MCF 10A (cell line): ENCODE measurements at regions not wholly inside any gene's neighbourhood (a gene's known extent, or its start where the extent isn't known, plus 50 kb on each side); places are given as distances from the start of the nearest gene placed in this dataset.
"Not testable (repeated sequence)": the region's sequence is repeated elsewhere in the genome, so short reads cannot be mapped to it uniquely, and the experiment has no call there.

Experiments
- BruUV-seq: library from RNA; stranded (reverse); fragments of 400-500 nt; replicated peaks from 2 replicates; lab custom pipeline; 2021; lab: Mats Ljungman, UMichigan
- CTCF ChIA-PET: fragments of 300-600 bp; sonication (Branson Sonifier 250); formaldehyde crosslinking; extraction: SDS; loops from one replicate; lab custom pipeline; 2021; ENCODE audit warnings: antibody characterized with exemption, inconsistent platforms; lab: Yijun Ruan, JAX
- POLR2A ChIA-PET: fragments of 300-600, 350-650 bp; sonication (Branson Sonifier 250); formaldehyde crosslinking; extraction: SDS; loops from one replicate; lab custom pipeline; 2020; ENCODE audit warnings: antibody characterized with exemption, inconsistent platforms; lab: Yijun Ruan, JAX
- DNase-seq: peaks from one replicate; pipeline ENCODE4 v3.0.0-alpha.2; 2018; ENCODE audit not compliant: unreplicated experiment
- H3K27ac Mint-ChIP-seq: one replicate; pipeline ENCODE4 v1.8.0; 2022; ENCODE audit warnings: mild to moderate bottlenecking, low read depth, mixed read lengths; ENCODE audit not compliant: unreplicated experiment
- H3K27me3 Mint-ChIP-seq: one replicate; pipeline ENCODE4 v1.8.0; 2022; ENCODE audit warnings: mixed read lengths; ENCODE audit not compliant: insufficient read depth, unreplicated experiment
- H3K36me3 Mint-ChIP-seq: one replicate; pipeline ENCODE4 v1.8.0; 2022; ENCODE audit warnings: mild to moderate bottlenecking, moderate library complexity, mixed read lengths; ENCODE audit not compliant: insufficient read depth, unreplicated experiment
- H3K4me1 Mint-ChIP-seq: one replicate; pipeline ENCODE4 v1.8.0; 2022; ENCODE audit warnings: mixed read lengths; ENCODE audit not compliant: insufficient read depth, unreplicated experiment
- H3K4me3 Mint-ChIP-seq: one replicate; pipeline ENCODE4 v1.8.0; 2022; ENCODE audit warnings: mild to moderate bottlenecking, moderate library complexity, mixed read lengths; ENCODE audit not compliant: unreplicated experiment
- H3K9me3 Mint-ChIP-seq: one replicate; pipeline ENCODE4 v1.8.0; 2022; ENCODE audit warnings: mixed read lengths; ENCODE audit not compliant: unreplicated experiment
- CTCF ChIP-seq: fragments of 200-600 bp; IDR thresholded peaks from one replicate; pipeline ENCODE4 v1.8.0; 2022; ENCODE audit warnings: antibody characterized with exemption, mild to moderate bottlenecking; ENCODE audit not compliant: unreplicated experiment
- intact Hi-C: fragments of 100-400 bp; cut with micrococcal nuclease; formaldehyde crosslinking; loops from 2 replicates; pipeline ENCODE4 v1.14.1; 2022

GRCh38 chr15:77875066-77875721 lies 202.3 kb downstream of the TBC1D2B start:
- H3K36me3 Mint-ChIP-seq, H3K4me3 Mint-ChIP-seq, H3K9me3 Mint-ChIP-seq, BruUV-seq, H3K4me1 Mint-ChIP-seq, H3K27ac Mint-ChIP-seq: not testable (repeated sequence)
- POLR2A ChIA-PET, result interaction anchor here (0.6 kb wide), 1 partner anchor 9 kb away, joined by 7 read pairs; no protein-coding TSS in a partner anchor
- TF ChIP-seq CTCF, result peak; percentile 70
- peak; percentile 62 for DNase-seq
- intact Hi-C loops, result loop anchor here (5.0 kb wide), 1 partner anchor 223 kb away; no protein-coding TSS in a partner anchor
- CTCF ChIA-PET, result interaction anchor here (0.6 to 1.6 kb wide), 10 partner anchors 11 to 756 kb away, joined by 3 to 7 read pairs (median 5); partner anchors contain the start of gene LINGO1
- H3K27me3 Mint-ChIP-seq, result peaks cover 14% of the 10 kb centered on the region

- H3K4me3 Mint-ChIP-seq, result no peak overlapping the region
- intact Hi-C loops, result loop anchor here (5.0 kb wide), 1 partner anchor 242 kb away; the partner anchor contains the start of gene LINGO1
- POLR2A ChIA-PET, result no interaction called here
- H3K4me1 Mint-ChIP-seq, result peaks cover 6% of the 10 kb centered on the region
- H3K27ac Mint-ChIP-seq, result no peak overlapping the region
- H3K36me3 Mint-ChIP-seq, result no peaks in the 10 kb centered on the region
- no peak for TF ChIP-seq CTCF
- peaks cover 14% of the 10 kb centered on the region for H3K27me3 Mint-ChIP-seq
- BruUV-seq, result no TSS peak
- CTCF ChIA-PET, result interaction anchor here (1.4 to 2.3 kb wide), 3 partner anchors 53 to 240 kb away, joined by 3 to 9 read pairs (median 4); no protein-coding TSS in a partner anchor
- no peak for DNase-seq
- no peaks in the 10 kb centered on the region for H3K9me3 Mint-ChIP-seq
Measured at GRCh38 chr15:77874063-77874462, 203.4 kb downstream of the TBC1D2B start.

GRCh38 chr15:77872521-77873425 lies 204.7 kb downstream of the TBC1D2B start:
- intact Hi-C loops, result loop anchor here (5.0 kb wide), 1 partner anchor 240 kb away; the partner anchor contains the start of gene LINGO1

GRCh38 chr15:77871852-77872371 lies 205.6 kb downstream of the TBC1D2B start:
- Mint-ChIP-seq H3K9me3 (no peaks in the 10 kb centered on the region), H3K27ac (no peak overlapping the region), H3K36me3 (no peaks in the 10 kb centered on the region), H3K27me3 (peaks cover 14% of the 10 kb centered on the region), H3K4me1 (peaks cover 6% of the 10 kb centered on the region), H3K4me3 (no peak overlapping the region)
- TF ChIP-seq CTCF, result no peak
- intact Hi-C loops, result loop anchor here (5.0 kb wide), 1 partner anchor 240 kb away; the partner anchor contains the start of gene LINGO1
- CTCF ChIA-PET, result interaction anchor here (0.5 kb wide), 1 partner anchor 284 kb away, joined by 3 read pairs; no protein-coding TSS in a partner anchor
- no peak for DNase-seq
- POLR2A ChIA-PET, result interaction anchor here (0.7 kb wide), 1 partner anchor 521 kb away, joined by 3 read pairs; no protein-coding TSS in a partner anchor
- BruUV-seq, result no TSS peak

More at GRCh38 chr15:77872521-77873425, 204.7 kb downstream of the TBC1D2B start:
- BruUV-seq, H3K4me3 Mint-ChIP-seq, H3K9me3 Mint-ChIP-seq, DNase-seq, POLR2A ChIA-PET, H3K36me3 Mint-ChIP-seq, H3K27ac Mint-ChIP-seq, H3K4me1 Mint-ChIP-seq: not testable (repeated sequence)
- CTCF ChIA-PET, result interaction anchor here (1.5 to 2.3 kb wide), 2 partner anchors 51 to 237 kb away, joined by 3 to 9 read pairs; no protein-coding TSS in a partner anchor
- peaks cover 14% of the 10 kb centered on the region for H3K27me3 Mint-ChIP-seq
